ENCODE measurements at regions not wholly inside any gene's neighbourhood (a gene's known extent, or its start where the extent isn't known, plus 50 kb on each side); places are given as distances from the start of the nearest gene placed in this dataset.

- ATAC-seq (no peak), DNase-seq (no peak)
- Histone ChIP-seq H3K27ac (no peak overlapping the region), H3K4me1 (no peaks in the 10 kb centered on the region), H3K4me3 (no peak overlapping the region), H3K9me3 (peaks cover 0 to 28% (median 0%) of the 10 kb centered on the region in 11 donors), H3K36me3 (no peaks in the 10 kb centered on the region), H3K27me3 (no peaks in the 10 kb centered on the region)
- intact Hi-C loops (cut with DNase I) = no loop called here
- WGBS, 2 donors = 84% methylated on average over 2 of the region's 2 CpGs
- no peak for TF ChIP-seq CTCF (IDR thresholded peaks at IDR 0.05)
Measured at GRCh38 chr4:179071131-179071530, 1628.9 kb upstream of the AGA start.

GRCh38 chr4:179076865-179077264, 1634.6 kb upstream of the AGA start:
- intact Hi-C loops (cut with DNase I) = no loop called here
- Histone ChIP-seq H3K4me3 (no peak overlapping the region), H3K36me3 (no peaks in the 10 kb centered on the region), H3K27ac (no peak overlapping the region), H3K9me3 (peaks cover 0 to 30% (median 0%) of the 10 kb centered on the region in 11 donors), H3K27me3 (no peaks in the 10 kb centered on the region), H3K4me1 (no peaks in the 10 kb centered on the region)
- no peak for ATAC-seq
- TF ChIP-seq CTCF (IDR thresholded peaks at IDR 0.05) = no peak
- 88 to 92% methylated on average over 14 of the region's 14 CpGs for WGBS, 2 donors
- no peak for DNase-seq

- Histone ChIP-seq H3K27me3 (no peaks in the 10 kb centered on the region), H3K4me3 (no peak overlapping the region), H3K4me1 (no peaks in the 10 kb centered on the region), H3K9me3 (peaks cover 0 to 58% (median 0%) of the 10 kb centered on the region in 11 donors), H3K36me3 (no peaks in the 10 kb centered on the region), H3K27ac (no peak overlapping the region)
- ATAC-seq = no peak
- peak in 1 of 2 donors; percentile 5 for DNase-seq
- intact Hi-C loops (cut with DNase I) = no loop called here
- TF ChIP-seq CTCF (IDR thresholded peaks at IDR 0.05) = no peak
- WGBS, 2 donors = 13 to 19% methylated on average over 4 of the region's 4 CpGs
Measured at GRCh38 chr4:179095585-179096221, 1653.5 kb upstream of the AGA start.

GRCh38 chr4:179097741-179098140, 1655.5 kb upstream of the AGA start:
- intact Hi-C loops (cut with DNase I) = no loop called here
- DNase-seq (no peak), ATAC-seq (no peak)
- Histone ChIP-seq H3K4me1 (no peaks in the 10 kb centered on the region), H3K4me3 (no peak overlapping the region), H3K27me3 (no peaks in the 10 kb centered on the region), H3K27ac (no peak overlapping the region), H3K36me3 (no peaks in the 10 kb centered on the region), H3K9me3 (peaks cover 0 to 39% (median 0%) of the 10 kb centered on the region in 11 donors)
- WGBS, 2 donors = 3 to 5% methylated on average over 1 of the region's 1 CpG
- no peak for TF ChIP-seq CTCF (IDR thresholded peaks at IDR 0.05)
